ENCODE measurements at regions not wholly inside any gene's neighbourhood (a gene's known extent, or its start where the extent isn't known, plus 50 kb on each side); places are given as distances from the start of the nearest gene placed in this dataset.

GRCh38 chr2:234146087-234146826 lies 95.8 kb downstream of the SPP2 start:
- no peak for FAIRE-seq

- no peak for FAIRE-seq
Observed at GRCh38 chr2:234145511-234145910, 95.0 kb downstream of the SPP2 start.

GRCh38 chr2:234145057-234145456 lies 94.6 kb downstream of the SPP2 start:
- no peak for FAIRE-seq

- no peak for FAIRE-seq
Observed at GRCh38 chr2:234143896-234144295, 93.4 kb downstream of the SPP2 start.

DNA sequence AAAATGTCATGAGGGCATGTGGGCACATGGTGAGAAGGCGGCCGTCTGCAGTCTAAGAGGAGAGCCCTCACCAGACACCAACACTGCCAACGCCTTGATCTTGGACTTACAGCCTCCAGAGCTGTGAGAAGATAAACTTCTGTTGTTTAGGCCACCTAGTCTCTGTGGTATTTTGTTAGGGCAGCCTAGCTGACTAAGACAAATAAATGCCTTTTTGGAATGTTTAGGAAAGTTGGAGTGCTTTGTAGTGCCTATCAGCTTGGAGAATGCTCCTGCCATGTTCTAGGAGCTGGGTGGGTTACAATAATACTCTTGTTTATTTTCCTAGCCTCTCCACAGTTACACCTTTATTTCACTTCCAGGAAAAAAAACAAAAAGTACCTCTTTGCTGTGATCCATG lies 92.0 kb downstream of the SPP2 start:
- FAIRE-seq = no peak

- FAIRE-seq = no peak
Observed at GRCh38 chr2:234139755-234140154, 89.3 kb downstream of the SPP2 start.

- FAIRE-seq = no peak
Observed at GRCh38 chr2:234138836-234139235, 88.3 kb downstream of the SPP2 start.

- no peak for FAIRE-seq
Observed at GRCh38 chr2:234137400-234138014, 87.0 kb downstream of the SPP2 start.

GRCh38 chr2:234136461-234136860 lies 86.0 kb downstream of the SPP2 start:
- FAIRE-seq = no peak

DNA sequence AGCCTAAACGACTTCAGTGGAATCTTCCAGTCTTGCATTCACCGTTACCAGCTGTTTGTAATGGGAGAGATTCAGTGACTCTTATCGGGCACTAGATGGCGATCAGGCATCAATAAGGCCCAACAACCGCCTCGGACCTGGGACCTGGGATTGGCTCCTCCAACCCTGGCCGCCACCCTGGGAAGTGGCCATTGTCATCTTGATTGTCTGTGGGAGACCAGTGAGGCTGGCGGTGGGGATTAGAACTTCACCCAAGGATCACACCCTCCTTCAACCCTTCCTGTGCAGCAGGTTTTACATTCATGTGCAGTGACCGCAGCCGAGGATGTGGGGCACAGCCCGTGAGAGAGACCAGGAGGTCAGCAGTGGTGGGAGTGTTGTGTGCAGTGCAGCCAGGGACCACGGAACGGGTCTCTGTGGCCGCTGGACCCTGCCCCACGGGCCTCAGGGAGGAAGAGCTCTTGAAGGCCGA lies 85.3 kb downstream of the SPP2 start:
- FAIRE-seq = no peak

GRCh38 chr2:234134496-234134895 lies 84.0 kb downstream of the SPP2 start:
- FAIRE-seq = no peak

DNA sequence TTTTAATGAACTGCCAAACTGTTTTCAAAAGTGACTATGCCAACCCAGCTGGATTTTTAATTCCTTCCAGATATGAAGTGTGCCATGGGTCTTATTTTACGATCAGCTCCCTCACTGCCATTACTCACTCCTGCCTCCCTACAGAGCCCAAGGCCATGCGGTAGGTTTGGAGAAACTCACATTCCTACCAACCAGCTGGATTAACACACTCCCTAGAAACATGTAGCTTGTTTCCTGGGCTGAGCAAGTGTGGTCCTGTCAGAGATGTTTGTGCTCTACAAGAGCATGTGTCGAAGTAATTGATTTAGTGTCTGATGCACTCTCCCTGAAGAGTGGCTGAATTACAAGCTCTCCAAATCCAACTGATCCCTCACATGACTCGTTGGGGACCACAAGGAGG lies 82.5 kb downstream of the SPP2 start:
- no peak for FAIRE-seq

DNA sequence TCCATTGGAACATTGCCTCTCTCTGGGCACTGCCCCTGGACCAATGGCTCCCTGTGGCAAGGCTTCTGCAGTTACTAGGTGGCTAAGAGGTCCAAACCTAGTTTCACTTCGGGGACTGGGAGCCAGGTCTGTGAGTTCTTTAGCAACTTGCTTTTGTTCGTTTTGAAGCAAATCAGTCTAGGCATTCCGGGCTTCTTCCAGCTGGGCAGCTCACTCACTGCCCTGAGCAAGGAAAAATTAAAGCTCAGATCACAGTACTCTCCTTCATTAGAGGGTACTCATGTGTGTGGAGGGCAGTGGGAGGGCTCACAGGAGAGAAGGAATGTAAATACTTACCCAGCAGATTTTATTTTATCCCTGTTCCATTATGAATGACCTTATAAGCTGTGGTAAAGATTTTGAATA lies 80.3 kb downstream of the SPP2 start:
- FAIRE-seq = no peak

- FAIRE-seq = no peak
Observed at GRCh38 chr2:234128606-234129005, 78.1 kb downstream of the SPP2 start.

Measured in islet of Langerhans (tissue), 1 donor.